HepG2 (cell line): ENCODE measurements at regions not wholly inside any gene's neighbourhood (a gene's known extent, or its start where the extent isn't known, plus 50 kb on each side); places are given as distances from the start of the nearest gene placed in this dataset.

Experiments
- AHR ChIP-seq: IDR thresholded peaks from 2 replicates; pipeline ENCODE4 v1.6.1; 2018; ENCODE audit warnings: missing genetic modification reagents, missing compliant biosample characterization
- DNMT1 ChIP-seq: sonication (generic); formaldehyde crosslinking; IDR thresholded peaks from 2 replicates; pipeline ENCODE4 v1.5.1; 2020; ENCODE audit warnings: mild to moderate bottlenecking, missing genetic modification reagents
- HOXA5 ChIP-seq: sonication (generic); formaldehyde crosslinking; IDR thresholded peaks from 2 replicates; pipeline ENCODE4 v1.4.0; 2020; ENCODE audit warnings: missing genetic modification reagents
- HOXA9 ChIP-seq: sonication (generic); formaldehyde crosslinking; IDR thresholded peaks from 2 replicates; pipeline ENCODE4 v1.8.1; 2022; ENCODE audit warnings: missing genetic modification reagents, mild to moderate bottlenecking, moderate library complexity, borderline replicate concordance
- RXRA ChIP-seq: sonication (generic); formaldehyde crosslinking; IDR thresholded peaks from 2 replicates; pipeline ENCODE4 v1.5.1; 2020; ENCODE audit warnings: missing genetic modification reagents
- SMYD3 ChIP-seq: sonication (generic); formaldehyde crosslinking; IDR thresholded peaks from 2 replicates; pipeline ENCODE4 v1.8.1; 2023; ENCODE audit warnings: mild to moderate bottlenecking, missing genetic modification reagents
- SNAPC5 ChIP-seq: sonication (generic); formaldehyde crosslinking; IDR thresholded peaks from 2 replicates; pipeline ENCODE4 v1.8.1; 2023; ENCODE audit warnings: mild to moderate bottlenecking, missing genetic modification reagents, borderline replicate concordance
- TAF1 ChIP-seq: sonication (generic); formaldehyde crosslinking; IDR thresholded peaks from 2 replicates; pipeline ENCODE4 v1.4.0; 2020; ENCODE audit warnings: missing genetic modification reagents
- ZBTB40 ChIP-seq, 2 experiments: fragments of 450-650 bp in 1 of 2; sonication (generic) in 1 of 2; formaldehyde crosslinking in 1 of 2; IDR thresholded peaks; 2 replicates each; pipeline versions ENCODE4 v1.6.1 to v1.8.0; 2016 to 2022; ENCODE audit warnings: antibody characterized with exemption in 1 of 2, mild to moderate bottlenecking in 1 of 2, missing genetic modification reagents in 1 of 2
- ZFAT ChIP-seq: sonication (generic); formaldehyde crosslinking; conservative IDR thresholded peaks from 2 replicates; pipeline ENCODE4 v1.8.1; 2023; ENCODE audit warnings: missing genetic modification reagents, inconsistent platforms
- ZFY ChIP-seq: sonication (generic); formaldehyde crosslinking; IDR thresholded peaks from 2 replicates; pipeline ENCODE4 v1.4.0; 2020; ENCODE audit warnings: missing genetic modification reagents
- ZNF264 ChIP-seq: sonication (generic); formaldehyde crosslinking; IDR thresholded peaks from 2 replicates; pipeline ENCODE4 v1.4.0; 2020; ENCODE audit warnings: missing genetic modification reagents
- ZNF326 ChIP-seq: sonication (generic); formaldehyde crosslinking; IDR thresholded peaks from 2 replicates; pipeline ENCODE4 v1.4.0; 2020; ENCODE audit warnings: missing genetic modification reagents, borderline replicate concordance
- ZNF414 ChIP-seq: sonication (generic); formaldehyde crosslinking; IDR thresholded peaks from 2 replicates; pipeline ENCODE4 v1.5.0; 2020; ENCODE audit warnings: missing genetic modification reagents
- ZNF570 ChIP-seq: sonication (generic); formaldehyde crosslinking; IDR thresholded peaks from 2 replicates; pipeline ENCODE4 v1.4.0; 2020; ENCODE audit warnings: mild to moderate bottlenecking, missing genetic modification reagents, borderline replicate concordance
- ZNF589 ChIP-seq: sonication (generic); formaldehyde crosslinking; conservative IDR thresholded peaks from 2 replicates; pipeline ENCODE4 v1.8.0; 2022; ENCODE audit warnings: mild to moderate bottlenecking, moderate library complexity, missing genetic modification reagents
- ZNF605 ChIP-seq: sonication (generic); formaldehyde crosslinking; IDR thresholded peaks from 2 replicates; pipeline ENCODE4 v1.8.0; 2022; ENCODE audit warnings: mild to moderate bottlenecking, missing genetic modification reagents
- ZNF839 ChIP-seq: sonication (generic); formaldehyde crosslinking; IDR thresholded peaks from 2 replicates; pipeline ENCODE4 v1.4.0; 2020; ENCODE audit warnings: missing genetic modification reagents, mild to moderate bottlenecking, borderline replicate concordance
- ZSCAN25 ChIP-seq: sonication (generic); formaldehyde crosslinking; IDR thresholded peaks from 2 replicates; pipeline ENCODE4 v1.8.0; 2022; ENCODE audit warnings: mild to moderate bottlenecking, missing genetic modification reagents
- TF ChIP-seq, protein P1 (sequence below): IDR thresholded peaks from 2 replicates; pipeline ENCODE4 v1.6.1; 2016; ENCODE audit warnings: control low read depth

- TF ChIP-seq ZBTB40 (IDR thresholded peaks at IDR 0.05), result no peak
- no peak; the same call in 1 of the 2 replicates for TF ChIP-seq ZBTB40 (CRISPR knock-in tag; IDR thresholded peaks at IDR 0.05)
- TF ChIP-seq DNMT1 (CRISPR knock-in tag), result no peak
- TF ChIP-seq ZNF605 (CRISPR knock-in tag), result peak; percentile 98
- TF ChIP-seq, protein P1, sequence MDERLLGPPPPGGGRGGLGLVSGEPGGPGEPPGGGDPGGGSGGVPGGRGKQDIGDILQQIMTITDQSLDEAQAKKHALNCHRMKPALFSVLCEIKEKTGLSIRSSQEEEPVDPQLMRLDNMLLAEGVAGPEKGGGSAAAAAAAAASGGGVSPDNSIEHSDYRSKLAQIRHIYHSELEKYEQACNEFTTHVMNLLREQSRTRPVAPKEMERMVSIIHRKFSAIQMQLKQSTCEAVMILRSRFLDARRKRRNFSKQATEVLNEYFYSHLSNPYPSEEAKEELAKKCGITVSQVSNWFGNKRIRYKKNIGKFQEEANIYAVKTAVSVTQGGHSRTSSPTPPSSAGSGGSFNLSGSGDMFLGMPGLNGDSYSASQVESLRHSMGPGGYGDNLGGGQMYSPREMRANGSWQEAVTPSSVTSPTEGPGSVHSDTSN (CRISPR knock-in tag), result no peak
- peak; percentile 77 for TF ChIP-seq ZNF264
- TF ChIP-seq ZFAT (CRISPR knock-in tag), result no peak
- no peak for TF ChIP-seq HOXA9 (CRISPR knock-in tag)
- TF ChIP-seq TAF1 (CRISPR knock-in tag), result no peak
- TF ChIP-seq ZFY (CRISPR knock-in tag), result peak; percentile 36; the same call in 1 of the 2 replicates
- TF ChIP-seq HOXA5 (CRISPR knock-in tag), result 0 out of 2 replicates have a peak, but pooled peaks have one; percentile 19
- TF ChIP-seq AHR, result no peak
- no peak for TF ChIP-seq ZNF589
- TF ChIP-seq SNAPC5 (CRISPR knock-in tag), result no peak
- TF ChIP-seq ZNF414 (CRISPR knock-in tag), result peak; percentile 89
- TF ChIP-seq RXRA (CRISPR knock-in tag), result peak; percentile 78; the same call in 1 of the 2 replicates
- TF ChIP-seq ZSCAN25, result no peak
- TF ChIP-seq SMYD3 (CRISPR knock-in tag), result no peak
- no peak for TF ChIP-seq ZNF326 (CRISPR knock-in tag)
- TF ChIP-seq ZNF839, result no peak
- TF ChIP-seq ZNF570 (CRISPR knock-in tag), result no peak
These were observed 133.4 kb upstream of the DYNLRB2 start (continued) for GRCh38 chr16:80407265-80407987.
